Superior temporal gyrus (tissue), 1 donor: ENCODE measurements at regions not wholly inside any gene's neighbourhood (a gene's known extent, or its start where the extent isn't known, plus 50 kb on each side); places are given as distances from the start of the nearest gene placed in this dataset.

Source experiments
- DNase-seq: peaks from one replicate; pipeline ENCODE4 v3.0.0-alpha.2; 2016; ENCODE audit errors: extremely low spot score

DNA sequence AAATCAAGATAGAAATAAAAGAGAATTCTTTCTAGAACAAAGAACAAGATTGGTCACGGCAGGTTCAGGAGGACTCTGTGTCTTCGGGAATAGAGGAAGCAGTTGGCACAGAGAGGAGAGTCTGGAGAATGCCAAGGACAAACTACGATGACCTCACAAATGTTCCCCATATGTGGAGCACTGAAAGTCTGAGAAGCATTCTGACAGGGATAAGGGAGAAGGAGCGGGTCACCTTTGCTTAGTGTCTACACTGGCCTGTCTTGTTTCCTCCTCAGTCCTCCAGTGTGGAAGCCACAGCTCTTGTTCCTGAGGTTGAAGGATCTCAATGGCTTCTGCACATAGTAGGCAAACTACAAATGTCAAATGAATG is 338.8 kb downstream of the MYCN start:
- no peak for DNase-seq

DNA sequence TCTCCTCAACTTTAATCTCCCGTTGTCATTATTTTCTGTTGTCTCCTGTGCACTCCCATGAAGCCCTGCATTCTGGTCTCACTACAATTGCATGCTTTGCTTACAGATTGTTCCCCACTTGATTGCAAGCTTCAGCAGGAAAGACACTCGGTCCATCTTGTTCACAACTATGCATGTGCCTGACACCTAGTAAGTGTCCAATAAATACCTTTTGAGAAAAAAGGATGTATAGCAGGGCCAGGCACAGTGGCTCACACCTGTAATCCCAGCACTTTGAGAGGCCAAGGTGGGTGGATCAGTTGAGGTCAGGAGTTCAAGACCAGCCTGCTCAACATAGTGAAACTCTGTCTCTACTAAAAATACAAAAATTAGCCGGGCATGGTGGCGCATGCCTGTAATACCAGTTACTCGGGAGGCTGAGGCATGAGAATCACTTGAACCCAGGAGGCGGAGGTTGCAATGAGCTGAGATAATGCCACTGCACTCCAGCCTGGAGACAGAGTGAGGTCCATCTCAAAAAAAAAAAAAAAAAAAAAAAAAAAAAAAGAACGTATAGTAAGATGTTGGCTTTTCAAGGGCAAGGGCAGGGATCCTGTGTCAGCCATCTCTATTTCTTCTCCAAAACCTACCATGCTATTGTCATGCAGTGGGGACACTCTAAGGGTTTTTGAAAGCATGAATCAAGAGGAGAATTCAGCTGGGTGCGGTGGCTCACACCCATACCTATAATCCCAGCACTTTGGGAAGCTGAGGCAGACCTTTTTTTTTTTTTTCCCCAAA is 338.3 kb downstream of the MYCN start:
- no peak for DNase-seq

DNA sequence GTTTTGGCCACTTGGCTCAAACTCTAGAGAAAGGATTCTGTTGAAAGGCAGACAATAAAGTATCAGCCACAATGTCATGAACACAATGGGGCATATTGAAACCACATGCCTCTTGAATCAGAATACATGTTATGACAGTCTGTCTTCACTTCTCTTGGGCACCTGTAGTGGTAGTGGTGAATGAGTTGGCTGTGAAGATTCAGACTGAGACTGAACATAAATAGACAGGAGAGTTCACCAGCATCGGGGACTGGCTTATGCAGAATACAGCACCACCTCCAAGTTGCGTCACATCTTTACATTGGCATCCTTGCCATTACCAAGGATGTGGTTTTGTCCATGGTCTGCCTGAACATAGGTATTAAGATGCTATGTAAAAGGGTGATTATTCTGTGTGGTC is 336.8 kb downstream of the MYCN start:
- DNase-seq, result no peak

DNA sequence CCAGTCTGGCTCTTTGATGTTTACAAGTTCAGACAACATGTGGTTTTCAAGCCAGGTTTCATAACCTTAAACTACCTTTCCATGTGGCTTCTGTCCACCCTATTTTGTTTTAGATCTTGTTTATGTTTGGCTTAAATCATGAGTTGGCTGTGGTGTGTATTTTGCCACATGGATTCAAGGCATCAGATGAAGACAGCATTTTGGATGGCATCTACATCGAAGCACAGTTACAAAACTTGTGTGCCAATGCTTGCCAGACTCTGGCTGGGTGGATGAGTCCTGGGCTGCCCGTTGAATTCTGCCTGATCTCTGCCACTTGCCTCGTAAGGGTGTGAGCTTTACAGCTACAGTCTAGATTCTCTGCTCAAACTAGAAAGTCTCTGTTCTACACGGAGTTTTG is 335.3 kb downstream of the MYCN start:
- no peak for DNase-seq

DNA sequence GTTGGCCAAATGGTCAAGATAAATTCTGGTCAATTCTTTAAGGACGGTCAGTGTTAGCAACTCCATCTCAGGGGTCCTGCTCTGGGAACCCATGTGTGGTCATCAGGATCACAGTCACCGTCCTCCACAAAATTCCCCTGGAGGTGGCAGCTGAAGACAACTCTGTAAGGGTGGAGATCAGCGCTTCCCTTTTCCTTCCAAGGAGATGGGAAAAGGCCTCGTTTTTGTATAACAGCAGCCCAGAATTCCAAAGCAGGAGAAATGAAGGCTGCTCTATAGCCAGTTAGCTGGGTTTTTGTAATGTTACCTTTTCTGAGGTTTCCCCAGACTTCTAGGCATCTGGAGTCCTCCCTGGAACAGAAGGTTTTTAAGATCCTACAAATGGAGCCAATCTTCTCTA is 334.8 kb downstream of the MYCN start:
- no peak for DNase-seq

DNA sequence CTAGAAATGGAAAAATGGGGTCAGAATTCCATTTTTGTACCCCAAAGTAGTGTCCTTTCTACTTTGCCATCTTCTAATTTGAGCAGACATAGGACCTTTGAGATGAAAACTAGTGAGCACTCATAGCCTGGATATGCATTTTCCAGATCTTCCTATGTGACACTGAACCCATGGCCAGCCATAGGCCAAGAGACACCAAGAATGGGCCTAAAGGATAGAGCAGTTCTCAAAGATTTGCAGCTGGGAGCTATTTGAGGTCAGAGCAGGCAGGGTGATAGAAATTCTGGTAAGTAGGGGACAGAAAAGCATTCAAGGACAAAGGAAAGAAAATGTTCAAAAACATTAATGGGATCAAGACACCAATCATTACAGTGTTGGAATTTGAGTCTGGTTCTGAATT is 332.8 kb downstream of the MYCN start:
- DNase-seq, result no peak

DNA sequence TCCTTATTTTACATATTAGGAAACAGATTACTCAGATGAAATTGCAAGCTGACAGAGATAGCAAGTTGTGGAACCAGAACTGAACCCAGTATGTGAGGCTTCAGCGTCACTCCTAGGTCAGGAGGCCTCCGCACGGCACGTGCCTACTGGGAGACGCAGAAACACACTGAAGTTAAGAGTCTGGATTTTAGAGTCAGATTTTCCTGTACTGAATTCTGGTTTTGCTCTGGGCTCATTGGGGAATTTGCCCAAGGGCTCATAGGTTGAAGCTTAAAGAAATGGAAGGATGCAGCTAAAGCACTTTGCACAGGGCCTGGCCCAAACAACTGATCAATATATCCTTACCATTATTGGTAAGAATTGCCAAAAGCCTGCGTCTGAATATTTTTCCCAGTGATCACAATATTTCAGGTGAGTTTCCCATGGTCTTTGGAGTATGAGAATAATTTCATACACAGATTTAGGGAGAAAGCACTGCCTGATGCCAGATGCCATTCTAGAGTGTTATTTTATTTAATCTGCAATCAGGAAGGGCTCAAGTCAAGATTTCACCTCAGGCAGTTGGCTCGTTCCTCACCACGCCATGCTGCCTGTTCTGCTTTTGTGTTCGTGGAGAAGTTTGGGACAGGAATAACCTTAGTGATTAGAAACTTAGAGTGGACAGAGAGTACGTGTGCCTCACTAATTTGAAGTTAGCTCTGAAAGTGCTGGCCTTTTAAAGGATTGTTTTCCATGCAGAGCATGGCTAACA is 331.9 kb downstream of the MYCN start:
- no peak for DNase-seq

DNA sequence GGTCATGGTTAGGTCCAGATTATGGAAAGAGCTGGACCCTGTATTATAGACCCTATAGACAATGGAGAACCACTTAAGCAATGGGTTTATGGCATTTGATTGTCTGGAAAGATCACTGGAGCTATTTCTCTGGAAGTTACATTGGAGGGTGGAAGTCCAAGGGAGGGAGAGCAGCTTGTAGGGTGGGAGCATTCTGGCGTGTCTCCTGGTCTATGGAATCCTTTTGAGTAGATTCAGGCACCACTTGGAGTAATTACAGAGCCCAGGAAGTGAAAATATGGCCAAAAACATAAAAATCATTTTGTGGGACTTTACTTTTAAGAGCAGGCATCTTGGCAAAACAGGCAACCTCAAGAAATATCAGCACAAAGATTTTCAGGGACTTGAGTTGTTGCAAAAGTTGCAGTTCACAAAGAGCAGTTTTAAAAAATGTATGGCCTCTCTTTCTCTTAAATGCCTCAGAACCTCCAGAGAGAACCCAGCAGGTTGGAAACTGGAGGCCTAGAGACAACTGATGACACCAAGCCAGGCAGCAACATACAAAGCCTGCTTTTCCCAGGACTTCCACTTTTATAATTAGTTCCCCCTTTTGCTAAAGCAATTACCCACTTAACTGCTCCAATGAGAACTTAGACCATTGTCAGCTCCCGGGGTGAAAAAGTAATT is 331.0 kb downstream of the MYCN start:
- no peak for DNase-seq

DNA sequence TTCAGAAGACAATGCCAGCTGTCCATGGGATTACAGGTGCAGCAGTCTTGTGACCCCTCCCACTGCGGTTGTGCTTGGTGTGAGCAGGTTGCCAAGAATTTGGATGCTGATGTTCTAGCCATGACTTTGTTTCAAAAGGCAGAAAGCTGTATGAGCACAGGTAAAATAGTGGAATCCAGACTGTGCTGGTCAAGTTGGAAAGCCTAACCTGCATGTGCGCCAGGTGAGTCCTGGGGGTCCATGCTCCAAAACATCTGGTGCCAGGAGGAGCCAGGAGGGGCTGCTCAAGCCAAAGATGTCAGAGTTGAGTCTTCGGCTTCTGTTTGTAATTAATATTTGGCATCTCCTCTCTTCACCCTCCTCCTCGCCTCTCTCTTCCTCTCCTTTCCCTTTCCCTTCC is 330.1 kb downstream of the MYCN start:
- no peak for DNase-seq

DNA sequence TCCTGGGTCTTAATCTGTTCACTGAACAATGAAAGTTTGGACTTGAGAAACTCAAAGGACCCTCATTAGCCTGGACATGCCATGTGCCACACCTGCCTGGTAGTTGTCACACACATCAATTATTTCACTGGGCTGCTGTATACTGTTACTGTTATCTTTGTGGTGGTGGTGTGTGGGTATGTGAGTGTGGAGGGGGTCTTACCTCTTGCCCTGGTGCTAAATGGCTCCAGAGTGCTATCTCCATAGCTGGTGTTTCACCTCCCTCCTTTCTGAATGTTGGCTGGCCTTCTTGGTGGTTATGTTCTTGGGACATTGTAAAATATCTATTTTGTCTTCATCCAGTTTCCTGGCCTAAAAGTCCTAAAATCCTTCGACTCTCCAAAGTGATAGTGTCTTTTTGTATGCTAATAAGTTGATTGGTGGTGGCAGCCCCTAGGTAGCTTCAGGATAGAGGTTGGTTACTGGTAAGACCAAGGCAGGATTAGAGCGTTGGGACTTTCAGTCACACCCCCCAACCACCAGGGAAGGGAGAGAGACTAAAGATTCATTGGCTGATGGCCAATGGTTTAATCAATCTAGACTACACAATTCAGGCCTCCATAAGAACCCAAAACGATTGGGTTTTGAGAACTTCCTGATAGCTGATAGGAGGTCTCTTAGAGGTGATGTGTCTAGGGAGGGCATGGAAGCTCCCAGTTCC is 328.1 kb downstream of the MYCN start:
- DNase-seq, result no peak

DNA sequence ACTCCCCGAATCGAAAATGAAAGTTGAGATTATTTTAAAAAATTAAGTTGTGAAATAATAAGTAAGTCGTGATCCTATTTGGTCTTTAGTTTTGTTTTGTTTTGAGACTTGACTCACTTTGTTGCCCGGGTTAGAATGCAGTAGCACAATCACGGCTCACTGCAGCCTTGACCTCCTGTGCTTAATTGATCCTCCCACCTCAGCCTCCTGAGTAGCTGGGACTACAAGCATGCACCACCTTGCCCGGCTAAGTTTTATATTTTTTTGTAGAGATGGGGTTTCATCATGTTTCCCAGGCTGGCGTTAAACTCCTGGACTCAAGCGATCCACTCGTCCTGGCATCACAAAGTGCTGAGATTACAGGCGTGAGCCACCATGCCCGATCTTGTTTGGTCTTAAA is 326.2 kb downstream of the MYCN start:
- no peak for DNase-seq

DNA sequence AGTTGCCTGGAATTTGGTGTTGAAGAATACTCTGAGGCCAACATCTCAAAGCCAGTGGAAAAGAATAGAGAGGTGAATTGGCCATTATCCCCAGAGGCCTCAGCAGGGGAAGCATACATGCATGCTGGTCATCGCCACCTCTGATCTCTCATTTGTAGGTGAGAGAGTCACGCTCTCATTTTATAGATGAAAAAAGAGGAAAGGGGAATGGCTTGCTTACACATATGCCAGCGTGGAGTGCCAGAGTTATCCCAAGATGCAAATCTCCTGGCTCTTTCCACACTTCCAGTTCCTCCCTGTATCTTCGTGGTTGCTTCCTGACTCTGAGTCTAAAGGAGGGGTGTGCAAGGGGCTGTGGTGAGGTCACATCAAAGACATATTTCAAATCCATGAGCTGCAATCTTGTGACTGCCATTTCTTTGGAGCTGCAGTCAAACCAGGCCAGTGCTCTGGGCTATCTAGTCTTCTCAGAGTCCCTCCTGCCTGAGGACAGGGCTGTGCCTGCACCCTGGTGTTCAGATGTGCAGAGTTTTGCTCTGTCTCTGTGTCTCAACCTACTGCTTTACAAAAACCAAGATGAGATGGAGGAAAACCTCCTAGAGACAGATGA is 324.7 kb downstream of the MYCN start:
- no peak for DNase-seq

DNA sequence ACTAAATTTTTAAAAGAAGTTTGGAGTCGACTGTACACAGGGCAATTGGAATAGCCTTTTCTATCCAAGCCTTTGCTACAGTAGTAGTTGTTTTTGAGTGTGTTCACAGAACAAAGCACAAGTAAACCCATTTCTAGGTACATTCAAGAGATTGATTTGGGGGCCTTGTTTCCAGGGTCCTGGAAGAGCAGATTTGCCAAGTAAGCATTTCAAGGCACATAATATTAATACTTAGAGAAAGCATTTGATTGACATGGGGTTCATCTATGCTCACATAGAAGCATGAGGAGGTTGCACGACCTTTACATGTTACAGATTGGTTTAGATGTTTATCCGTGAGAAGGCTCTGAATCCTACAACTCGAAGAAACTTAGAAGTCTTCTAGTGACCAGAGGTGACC is 324.1 kb downstream of the MYCN start:
- DNase-seq, result no peak

DNA sequence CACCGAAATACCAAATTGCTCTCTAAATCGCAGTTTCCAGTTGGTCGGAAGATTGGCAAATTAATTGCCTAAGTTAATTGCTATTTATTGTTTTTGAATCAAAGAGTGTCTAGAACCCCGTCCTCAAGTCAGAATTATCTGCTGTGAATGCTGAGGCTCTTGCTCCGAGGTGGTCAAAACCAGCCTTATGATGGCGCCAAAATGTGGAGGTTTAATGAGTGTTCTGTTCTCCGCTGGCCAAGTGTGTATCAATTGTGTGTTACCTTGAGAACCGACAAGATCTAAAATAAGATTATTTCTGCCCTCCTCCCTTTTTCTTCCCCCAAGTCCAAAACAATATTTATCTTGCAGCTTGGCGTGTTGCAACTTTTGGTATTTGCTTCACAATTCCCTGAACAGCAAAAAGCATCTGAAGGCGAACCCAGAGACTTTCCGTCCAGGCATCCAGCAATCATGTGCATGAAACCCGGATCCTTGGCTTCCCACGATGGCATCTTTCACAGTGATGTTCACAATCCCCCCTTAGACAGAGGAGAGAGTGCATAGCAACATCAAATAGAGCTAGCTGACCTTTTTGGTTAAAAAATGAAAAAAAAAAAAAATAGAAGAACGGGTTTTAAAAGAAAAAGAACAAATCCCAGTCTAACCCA is 323.0 kb downstream of the MYCN start:
- DNase-seq, result no peak

DNA sequence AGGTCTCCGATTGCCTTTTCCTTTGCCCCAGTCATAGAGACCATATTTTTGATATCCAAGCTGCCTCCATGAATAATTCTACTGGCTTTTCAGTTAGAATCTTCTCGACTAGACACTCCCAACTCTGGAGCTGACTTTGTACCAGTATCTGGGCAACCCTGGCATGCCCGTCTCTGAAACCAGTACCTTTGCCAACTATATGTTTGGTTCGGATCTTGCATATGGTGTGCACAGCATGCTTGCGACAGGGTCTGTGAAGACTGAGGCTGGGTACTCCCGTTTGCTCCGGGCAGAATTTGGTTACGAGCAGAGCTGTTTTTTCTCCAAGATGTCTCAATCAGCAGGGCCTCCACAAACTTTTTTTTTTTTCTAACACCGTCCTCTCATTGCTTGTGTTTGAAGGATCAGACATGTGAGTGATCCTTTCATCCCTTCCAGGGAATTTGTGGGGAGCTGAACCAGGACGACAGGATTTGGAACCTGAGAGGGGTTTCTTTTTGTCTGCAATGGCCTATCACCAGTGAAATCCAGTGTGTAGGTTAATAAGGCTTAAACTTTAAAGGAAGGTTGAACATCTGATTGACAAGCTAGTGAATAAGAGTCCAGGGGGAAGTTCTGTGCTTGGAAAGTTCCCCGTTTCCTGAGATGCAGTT is 322.3 kb downstream of the MYCN start:
- no peak for DNase-seq

DNA sequence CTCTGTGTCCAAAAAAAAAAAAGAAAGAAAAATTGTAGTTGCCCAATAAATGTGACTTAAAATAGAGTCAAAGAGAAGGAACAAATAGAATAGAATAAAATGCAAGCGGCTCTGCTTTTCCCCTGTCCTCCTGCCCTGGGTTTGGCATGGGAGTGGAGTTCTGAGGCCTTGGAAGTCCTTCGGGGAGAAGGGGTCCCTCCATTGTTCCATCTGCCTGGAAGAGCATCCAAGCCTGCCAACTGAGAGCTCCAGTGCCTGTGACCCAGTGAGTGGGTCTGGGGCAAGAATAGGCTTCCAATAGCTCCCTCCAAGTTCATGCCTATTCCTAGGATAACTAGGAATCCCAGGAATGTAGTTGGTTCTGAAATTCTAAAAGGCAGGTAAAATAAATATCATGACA is 321.4 kb downstream of the MYCN start:
- DNase-seq, result no peak

DNA sequence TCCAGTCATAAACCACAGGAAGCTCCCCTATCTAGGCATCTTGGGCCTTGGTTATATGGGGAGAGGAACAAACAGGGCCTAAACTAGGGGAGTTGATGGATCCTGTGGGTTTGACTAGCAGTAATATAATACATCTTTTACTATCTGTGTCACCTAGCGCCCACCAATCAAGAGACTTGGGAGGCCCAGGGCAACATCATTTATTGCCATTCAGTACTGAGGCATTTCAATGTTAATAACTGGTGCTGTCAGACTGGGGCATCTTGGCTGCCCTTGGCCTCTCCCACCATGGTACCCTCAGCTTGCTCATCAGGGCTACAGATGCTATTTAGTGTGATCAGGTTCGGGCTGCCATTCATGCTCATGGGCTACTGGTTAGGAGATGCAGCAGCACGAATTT is 320.7 kb downstream of the MYCN start:
- DNase-seq, result no peak

DNA sequence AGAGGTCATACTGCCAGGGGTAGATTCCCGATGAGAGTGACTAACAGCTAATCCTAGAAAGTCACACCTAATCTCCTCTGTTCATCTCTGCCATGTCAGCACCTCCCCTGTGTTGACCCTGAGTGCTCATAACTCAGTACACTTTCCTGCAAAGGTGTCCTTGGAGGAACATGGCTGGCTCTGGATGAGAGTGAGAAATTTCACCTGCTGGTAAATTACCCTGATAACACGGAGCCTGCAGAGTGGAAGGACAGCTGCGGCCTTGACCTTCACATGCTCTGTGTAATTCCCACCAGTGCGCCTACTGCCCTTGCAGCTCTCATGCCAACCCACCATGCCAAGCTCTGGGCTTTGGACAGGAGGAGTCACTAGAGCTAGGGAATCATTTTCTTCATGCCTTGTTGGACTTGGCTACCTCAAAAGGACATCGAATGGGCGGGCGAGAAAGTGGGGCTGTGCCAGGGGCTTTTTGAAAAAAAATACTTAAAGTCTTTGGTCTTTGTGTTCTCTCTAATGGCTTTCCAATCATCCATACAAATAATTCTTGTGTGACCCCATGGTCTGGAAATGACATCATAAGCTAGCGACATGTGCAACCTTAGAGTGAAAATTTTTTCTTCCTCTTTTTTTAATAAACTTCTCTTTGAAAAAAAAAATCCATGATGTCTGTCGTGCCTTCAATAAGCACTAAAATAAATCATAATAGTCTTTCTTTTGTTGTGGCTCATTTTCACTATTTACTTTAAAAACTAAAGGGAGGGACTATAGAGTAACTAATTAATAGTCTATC is 319.9 kb downstream of the MYCN start:
- DNase-seq, result no peak

DNA sequence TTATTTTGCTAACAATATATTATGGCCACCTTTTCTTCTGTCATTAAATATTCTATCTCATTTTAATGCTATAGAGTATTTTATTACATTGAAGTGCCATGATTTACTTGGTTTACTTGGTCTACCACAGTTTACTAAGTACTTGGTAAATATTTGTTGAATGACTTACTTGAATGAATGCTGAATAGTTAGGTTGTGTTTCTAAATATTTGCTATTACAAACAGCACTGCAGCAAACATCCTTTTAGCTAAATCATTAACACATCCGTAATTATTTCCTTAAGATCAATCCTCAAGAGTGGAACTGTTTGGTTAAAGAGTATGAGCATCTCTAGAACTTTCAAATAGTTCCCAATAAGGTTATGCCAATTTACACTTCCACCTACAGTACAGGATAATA is 318.7 kb downstream of the MYCN start:
- DNase-seq, result no peak

DNA sequence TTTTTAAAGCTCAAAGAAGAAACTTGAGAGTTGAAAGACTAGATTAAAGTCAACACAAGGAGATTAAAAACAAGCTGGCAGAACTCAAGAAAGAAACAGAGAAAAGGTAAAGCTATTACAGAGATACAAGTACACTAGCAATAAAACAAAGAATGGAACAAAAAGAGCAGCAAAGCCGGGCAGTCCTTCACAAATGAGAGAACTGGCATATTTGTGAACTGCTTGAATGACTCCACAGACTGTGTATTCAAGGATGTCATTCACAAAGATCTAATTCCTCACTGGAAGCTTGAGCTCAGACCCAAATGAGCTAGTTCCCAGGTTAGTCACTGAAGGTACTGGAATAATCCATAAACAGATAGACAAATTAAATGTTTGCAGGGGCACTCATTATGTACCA is 318.0 kb downstream of the MYCN start:
- DNase-seq, result no peak
